NCI-H82 treated with DMSO at 0.1 percent for 48 hours (cell line): ENCODE measurements at regions not wholly inside any gene's neighbourhood (a gene's known extent, or its start where the extent isn't known, plus 50 kb on each side); places are given as distances from the start of the nearest gene placed in this dataset.

Source experiments
- DNase-seq: peaks from one replicate; lab custom pipeline; 2025; ENCODE audit not compliant: unreplicated experiment; lab: John Stamatoyannopoulos, UW

DNA sequence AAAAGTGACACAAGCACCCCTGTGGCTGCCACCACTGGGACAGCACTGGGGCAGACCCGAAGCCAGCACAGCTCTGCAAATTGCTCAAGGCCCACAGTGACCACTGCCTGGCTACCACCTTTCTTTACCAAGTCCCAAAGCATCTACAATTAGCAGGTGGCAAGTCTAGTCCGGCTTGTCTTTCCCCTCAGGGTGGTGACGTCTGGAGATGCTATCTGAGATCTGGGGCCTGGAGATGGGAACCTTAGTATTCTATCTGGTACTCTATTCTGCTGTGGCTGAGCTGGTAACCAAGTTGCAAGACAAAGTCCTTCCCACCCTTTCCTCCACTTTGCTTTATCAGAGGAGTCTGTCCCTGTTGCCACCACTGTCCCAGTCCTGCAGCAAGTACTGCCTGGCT lies 1010.1 kb upstream of the FLRT2 start:
- no peak for DNase-seq

DNA sequence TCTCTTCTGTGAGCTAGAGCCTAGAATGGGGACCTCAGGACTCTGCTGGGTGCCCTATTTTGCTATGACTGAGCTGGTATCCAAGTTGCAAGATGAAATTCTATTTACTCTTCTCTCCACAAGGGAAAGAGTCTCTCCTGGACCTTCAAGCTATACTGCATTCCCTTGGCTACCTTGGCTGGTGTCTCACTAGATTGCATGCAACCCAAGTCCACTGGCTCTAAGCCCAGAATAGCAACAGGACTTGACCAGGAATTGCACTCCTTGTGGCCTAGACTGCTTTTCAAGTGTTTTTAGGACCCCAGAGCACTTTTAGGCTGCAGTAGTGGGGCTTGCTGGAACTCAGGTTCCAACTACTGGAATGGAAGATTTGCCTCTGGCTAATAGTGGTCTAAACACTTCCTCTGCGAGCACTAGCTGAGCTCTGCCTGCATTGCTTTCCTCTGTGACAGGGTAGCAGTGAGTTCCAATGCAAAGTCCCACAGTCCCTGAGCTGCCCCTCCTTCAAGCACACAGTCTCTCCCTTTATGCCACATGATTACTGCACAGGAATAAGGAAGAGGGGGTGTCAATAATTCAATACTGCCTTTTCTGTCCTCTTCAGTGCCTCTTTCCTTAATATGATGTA lies 1009.1 kb upstream of the FLRT2 start:
- no peak for DNase-seq

DNA sequence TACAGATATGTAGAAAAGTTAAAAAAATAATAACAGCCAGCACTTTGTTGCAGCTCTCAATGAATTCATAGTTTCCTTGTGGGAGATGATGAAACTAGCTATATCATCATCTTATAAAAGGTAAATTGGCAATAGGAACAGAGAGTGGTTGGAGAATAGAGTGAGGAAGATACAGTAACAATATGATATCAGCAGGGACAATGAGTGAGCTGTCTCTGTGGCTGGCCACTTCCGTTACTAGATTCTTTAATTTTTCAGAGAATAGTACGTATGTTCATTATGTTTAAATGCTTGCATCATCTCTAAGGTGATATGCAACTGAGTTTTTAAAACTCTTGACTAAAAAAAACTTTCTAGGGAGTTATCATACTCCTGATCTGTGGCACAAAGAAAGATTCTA lies 1006.2 kb upstream of the FLRT2 start:
- DNase-seq = no peak

DNA sequence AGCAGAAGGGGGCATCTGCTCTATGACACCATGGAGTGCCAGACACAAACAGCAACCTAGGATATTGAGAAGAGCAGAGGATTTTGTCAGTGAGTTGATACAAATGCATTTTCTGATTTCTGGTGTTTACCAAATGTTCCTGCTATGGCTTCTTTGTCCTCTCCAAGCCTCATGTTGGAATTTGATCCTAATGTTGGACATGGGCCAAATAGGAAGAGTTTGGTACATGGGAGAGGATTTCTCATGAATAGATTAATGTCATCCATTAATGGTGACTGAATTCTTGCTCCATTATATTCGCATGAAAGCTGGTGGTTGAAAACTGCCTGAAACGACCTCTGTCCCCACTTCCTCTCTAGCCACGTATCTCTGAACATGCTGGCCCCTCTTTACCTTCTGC lies 1002.2 kb upstream of the FLRT2 start:
- no peak for DNase-seq

DNA sequence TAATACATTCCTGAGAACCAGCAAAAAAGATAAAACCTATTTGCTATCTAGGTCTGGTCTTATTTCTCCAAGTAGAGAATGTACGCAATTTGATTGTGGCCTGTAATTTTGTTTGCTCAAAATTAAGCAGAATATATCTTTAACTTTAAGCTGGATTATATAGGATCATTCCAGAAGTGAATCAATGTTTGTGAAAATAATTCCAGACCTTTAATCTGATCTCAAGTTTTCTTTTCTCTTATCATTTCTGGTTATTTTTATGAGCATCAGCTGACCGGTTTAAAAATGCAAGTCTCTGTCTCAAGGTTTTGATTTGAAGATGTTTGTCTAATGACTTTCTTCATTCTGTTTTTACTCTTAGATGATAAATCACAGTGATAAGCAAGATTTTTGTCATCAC lies 997.9 kb upstream of the FLRT2 start:
- DNase-seq = no peak

DNA sequence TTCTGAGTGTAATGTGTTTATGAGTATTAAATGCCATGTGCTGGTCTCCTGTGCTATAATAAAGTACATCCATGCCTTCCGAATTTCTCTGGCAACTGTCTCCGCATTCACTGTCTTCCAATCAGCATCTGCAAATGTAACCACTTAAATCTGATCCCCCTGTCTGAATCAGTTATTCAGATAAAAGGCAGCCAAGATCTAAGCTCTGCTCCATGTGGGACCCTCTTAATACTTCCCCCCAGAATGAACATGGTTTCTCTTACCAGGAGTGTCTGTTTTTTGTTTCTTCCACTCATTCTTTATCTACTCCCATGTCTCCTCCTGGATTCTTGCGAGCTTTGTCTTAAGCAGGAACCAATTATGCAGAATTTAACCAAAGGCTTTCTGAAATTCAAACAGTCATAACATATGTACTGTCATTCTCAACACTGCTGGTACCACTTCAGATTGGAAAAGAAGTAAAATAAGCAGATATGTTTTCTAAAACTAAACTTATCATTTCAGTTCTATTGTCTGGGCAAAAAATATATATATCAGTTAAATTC lies 996.7 kb upstream of the FLRT2 start:
- no peak for DNase-seq

DNA sequence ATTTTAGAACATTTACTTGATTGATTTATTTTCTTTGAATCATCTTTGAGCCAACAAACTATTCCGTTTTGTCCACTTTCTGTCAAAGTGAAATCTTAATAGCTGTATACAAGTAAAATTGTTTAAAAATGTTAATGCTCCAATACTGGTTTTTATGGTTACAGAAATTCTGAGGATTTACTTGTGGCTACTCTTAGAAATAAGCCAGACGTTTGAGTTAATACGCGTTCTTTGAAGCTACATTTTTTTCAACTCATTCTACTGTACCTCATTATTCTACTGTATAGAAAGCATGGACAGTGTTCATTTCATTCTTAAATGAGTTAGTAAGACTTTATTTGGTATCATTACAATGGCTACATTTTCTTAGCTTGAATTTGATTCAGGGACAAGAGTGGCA lies 996.2 kb upstream of the FLRT2 start:
- no peak for DNase-seq

DNA sequence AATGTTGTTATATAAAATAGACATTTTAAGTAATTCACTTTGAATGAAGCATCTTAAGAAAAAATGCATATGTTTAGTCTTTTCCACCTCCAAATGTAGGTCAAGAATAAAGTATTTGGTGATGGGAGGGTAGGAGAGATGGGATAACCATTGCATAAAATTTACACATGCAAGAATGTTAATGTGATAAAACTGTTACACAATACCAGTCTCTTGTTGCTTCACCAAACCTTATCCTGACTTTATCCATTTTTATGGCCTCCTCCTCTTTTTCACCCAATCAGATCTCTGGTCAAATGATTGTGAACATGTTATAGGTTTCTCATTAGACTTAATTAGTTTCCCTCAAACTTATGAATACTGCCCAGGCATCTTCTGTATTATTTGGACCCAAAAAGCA lies 994.5 kb upstream of the FLRT2 start:
- DNase-seq = no peak

DNA sequence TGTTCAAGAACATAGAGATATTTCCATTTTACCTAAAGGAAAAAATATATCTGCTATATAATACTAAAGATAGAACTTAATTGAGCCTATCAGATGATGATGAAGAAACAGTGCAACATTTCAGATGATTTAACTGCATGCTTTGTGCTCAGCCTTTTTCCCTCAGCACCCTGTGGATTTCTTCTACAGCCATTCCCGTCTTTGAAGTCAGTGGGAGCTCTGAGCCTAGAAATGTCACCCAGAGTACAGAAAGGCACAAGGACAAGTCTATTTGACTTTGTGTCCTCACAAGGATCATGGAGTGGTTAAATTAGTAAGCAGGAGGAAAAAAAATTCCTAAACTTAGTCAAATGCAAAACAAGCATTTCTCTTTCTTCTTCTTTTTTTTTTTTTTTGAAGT lies 994.0 kb upstream of the FLRT2 start:
- no peak for DNase-seq

DNA sequence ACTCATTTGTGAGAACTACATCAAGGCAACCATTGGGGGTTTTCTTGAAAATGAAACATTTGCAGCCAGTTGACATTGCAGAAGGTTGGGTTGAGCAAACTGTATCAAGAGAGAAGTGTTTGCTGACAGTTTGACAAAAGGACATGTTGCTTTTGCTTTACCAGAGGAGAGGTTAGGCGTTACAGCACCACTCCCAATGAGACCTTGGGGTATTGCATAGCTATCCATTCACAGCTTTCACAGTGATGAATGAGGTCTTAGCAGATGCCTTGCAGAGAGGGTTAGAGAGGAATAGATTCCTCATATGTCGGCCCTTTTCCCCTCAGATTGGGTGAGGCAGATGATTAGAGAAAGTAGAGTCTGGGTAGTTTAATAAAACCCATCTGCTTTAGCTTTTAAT lies 988.9 kb upstream of the FLRT2 start:
- DNase-seq = no peak

DNA sequence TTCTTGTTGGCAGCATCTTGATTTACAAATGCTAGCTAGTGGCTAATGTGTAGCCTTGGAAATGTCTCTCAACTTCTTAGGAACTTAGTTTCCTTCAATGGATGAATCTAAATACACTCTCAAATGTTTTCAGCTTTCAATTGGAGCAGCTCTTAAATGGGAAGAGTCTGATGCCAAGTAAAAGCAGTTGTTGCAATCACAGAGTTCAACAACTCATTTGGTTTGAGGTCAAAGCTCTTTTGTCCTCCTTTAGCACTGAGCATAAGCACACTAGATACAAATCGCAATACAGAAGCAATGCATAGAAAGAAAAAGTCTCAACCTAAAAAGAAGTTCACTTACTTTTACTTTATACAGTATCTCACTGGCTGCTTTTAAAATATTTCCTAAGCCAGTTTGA lies 986.1 kb upstream of the FLRT2 start:
- DNase-seq = no peak

DNA sequence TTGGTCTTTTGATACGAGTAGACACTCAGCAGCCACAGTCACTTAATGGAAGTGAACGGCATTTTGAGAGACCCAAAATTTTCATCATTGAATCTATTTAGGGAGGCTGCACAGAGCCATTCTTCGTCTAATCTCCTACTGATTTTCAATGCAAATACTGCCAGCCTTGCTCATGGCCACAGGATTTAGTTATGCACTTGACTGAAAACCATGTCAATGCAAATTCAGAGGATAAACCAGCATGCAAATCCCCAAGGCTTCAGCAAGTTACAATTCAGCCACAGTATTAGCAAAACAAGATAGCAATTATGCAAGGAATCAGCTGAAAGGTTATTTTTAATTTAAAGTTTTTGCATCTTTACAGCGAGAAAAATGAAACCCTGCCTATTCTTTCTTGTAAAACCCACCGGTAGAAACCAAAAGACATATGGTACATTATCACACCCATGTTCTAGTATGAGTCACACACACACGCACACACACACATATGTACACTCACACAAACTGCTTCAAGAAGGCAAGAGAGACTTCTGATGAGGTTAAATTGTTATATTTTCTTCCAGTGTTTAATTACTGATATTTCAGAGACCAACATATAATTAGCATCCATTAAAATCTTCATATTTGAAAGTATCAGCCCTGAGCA lies 985.3 kb upstream of the FLRT2 start:
- no peak for DNase-seq

DNA sequence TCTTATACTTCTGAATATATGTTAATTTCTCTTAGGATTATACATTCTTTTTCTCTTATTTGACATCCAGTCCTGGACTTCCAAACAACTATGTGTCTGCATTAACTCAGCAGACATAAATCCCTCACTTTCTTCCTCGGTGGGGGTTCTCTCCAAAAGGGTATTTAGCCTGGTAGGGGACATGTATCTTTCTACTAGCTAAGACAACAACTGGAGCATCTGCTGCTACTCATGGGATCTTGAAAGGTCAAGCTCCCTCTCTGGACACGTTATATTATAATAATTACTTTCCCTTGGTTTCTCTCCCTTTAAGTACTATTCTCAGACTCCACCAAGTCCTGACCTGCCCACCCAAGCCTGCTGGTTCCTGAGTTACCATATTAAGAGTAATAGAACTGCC lies 983.7 kb upstream of the FLRT2 start:
- DNase-seq = no peak

DNA sequence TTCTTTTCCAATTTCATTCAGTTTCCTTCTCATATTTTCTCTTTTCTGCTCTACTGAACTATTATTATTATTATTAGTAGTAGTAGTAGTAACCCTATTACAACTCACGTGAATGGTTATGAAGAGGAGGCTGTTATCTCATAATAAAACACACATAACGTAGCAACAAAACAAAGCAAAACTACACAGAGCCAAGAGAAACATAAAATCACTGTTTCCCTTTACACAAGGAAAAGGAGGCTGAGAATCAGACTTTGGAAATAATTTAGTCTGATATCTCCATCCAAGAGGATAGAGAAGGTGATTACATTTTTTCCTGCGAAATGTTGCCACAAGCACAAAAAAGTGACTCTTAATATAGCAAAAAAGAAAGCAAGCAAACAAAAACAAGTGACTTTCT lies 975.8 kb upstream of the FLRT2 start:
- no peak for DNase-seq

DNA sequence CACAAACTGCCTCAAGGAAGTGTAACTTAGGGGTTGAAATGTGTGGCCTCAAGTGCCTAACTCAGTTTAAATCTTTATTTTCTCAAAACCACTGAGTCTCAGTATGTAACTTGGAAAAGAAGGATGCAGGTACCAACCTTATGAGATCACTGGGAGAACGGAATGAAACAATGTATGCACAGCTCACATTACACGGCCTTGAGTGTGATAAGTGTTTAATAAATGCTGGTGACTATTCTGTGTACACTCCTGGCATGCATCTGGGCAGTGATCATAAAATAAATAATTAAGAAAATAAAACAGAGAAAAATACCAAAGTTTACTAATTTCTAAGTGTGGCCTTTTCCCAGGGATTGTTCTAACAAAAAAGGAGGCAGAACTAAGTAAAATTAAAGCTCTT lies 974.5 kb upstream of the FLRT2 start:
- DNase-seq = no peak

DNA sequence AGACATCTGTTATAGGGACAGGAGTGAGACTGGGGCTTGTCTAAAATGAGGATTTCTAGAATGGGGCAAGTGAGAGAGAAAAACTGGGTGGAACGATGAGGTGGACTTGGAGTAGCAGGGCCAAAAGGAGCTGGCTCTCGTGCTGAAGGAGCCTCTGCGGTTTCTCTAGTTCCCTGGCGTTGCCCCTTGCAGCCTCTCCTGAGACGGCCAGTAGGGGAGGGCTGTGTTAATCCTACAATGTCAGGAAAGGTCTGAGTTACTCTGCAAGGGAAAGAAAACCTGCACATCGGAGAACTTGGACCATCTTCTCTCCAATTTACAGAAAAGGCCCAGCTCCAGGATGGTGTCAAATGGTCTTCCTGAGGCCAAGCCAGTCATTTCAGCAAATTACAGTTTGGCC lies 963.8 kb upstream of the FLRT2 start:
- DNase-seq = no peak

DNA sequence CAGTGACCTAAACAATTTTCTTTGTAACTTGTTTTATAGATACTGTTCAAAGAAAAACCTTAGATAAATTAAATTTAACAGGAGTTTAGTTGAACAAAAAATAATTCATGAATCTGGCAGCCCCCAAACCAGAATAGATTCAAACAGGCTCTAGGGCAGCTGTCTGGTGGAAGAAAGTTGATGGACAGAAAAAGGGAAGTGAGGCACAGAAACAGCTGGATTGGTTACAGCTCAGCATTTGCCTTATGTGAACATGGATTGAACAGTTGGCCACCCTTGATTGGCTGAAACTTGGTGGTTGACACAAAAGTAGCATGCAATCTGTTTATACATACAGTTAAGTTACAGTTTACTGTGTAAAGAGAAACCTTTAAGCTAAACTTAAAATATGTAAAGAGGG lies 954.3 kb upstream of the FLRT2 start:
- no peak for DNase-seq

DNA sequence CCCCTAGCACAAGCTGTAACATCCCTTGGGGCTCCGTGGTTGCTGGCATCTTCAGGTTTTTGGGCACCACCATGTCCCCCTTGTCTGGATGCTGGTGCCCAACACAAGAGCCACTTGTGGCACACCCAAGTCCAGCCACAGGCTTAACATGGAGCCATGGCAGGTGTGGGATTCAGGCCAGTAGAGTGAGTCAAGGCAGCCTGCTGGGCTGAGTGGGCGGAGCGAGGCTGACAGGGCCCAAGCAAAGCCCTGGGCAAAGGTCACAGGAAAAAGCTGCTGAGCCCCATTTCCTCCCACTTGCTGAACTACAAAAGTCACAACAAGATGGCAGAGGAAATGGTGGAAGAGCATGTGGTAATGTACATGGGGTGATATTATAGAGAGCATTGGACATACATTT lies 950.7 kb upstream of the FLRT2 start:
- no peak for DNase-seq

DNA sequence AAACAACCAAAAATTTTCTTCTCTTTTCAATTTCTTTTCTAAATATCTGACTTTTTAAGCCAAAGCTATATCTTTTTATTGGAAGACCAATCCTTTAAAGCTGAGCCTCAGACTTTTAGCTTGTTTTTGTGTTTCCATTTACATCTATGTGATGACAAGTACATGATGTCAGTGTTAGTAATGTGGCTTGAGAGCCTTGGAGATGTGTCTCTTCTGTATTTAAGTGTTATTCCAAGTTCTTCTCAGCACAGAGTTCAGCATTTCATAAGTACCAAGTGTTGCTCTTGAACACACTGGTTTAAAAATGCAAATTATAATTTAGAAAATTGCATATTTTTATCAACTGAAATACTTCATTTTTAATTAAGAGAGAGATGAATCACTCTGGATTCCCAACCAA lies 948.9 kb upstream of the FLRT2 start:
- no peak for DNase-seq

DNA sequence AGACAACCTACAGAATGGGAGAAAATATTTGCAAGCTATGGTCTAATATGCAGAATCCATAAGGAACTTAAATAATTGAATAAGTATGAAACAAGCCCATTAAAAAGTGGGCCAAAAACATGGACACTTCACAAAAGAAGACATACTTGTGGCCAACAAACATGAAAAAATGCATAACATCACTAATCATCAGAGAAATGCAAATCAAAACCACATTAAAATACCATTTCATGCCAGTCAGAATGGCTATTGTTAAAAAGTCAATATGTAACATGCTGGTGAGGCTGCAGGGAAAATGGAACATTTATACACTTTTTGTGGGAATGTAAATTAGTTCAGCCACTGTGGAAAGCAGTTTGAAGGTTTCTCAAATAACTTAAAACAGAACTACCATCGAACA lies 945.4 kb upstream of the FLRT2 start:
- no peak for DNase-seq

DNA sequence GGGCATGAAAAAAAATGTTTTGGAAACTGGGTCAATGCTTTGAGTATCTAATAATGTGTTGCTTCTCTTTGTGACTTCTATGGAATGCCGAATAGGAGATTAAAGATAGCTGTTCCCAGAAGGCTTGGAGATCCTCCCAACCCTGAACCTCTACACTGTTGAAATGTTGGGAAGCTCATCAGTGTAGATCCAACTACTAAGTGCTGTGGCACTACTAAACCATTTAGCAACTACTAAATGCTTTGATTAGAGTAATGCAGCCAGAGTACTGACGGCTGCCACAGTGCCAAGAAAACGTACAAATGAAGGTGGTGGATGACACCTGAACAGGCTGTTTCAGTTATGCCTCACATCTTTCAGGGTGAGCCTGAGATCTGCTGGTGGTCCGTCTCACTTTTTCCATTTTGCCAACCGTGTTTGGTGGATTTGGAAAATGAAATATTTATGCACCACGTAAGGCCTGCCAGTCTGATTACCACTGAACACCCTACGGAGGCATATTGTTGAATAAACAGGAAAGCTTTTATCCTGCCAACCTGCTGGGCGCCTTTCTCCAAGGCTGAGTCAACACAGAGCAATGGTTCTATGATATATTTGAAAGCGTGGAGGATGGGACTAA lies 938.0 kb upstream of the FLRT2 start:
- DNase-seq = no peak

DNA sequence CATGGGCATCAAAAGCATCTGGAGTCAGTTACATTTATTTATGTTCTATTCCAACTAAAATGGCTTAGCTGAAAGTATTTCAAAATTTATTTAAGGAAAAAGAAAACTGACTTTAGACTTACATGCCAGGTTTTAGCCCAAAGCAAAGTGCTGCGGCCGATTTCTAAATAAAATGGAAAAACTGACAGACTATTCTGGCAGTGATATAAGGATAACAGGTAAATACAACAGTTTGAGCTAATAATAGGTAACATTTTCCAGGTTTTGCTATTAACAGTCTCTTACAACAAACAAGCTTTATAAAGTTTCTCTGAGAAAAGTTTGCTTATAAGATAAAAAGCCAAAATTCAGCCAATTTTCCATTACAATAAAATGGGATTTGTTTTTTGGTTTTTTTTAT lies 937.2 kb upstream of the FLRT2 start:
- no peak for DNase-seq

DNA sequence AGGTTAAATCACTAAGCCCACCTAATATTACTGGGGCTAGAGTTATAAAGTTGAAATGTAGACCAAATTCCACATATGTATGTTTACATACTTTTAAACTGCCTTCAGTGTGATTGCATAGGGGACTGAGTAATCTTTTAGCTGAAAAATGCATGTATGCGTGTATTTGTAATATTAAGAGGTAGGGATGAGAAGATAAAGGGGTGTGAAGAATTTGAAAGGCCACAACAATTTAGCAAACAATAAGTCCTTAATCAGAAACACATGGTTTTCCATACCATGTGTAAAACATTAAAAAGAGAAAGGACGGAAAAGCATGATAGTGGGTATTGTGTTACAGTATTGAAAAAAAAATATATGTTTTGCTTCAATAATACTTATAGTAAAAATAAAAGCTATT lies 919.9 kb upstream of the FLRT2 start:
- DNase-seq = no peak
